Stimulated activated naive CD8-positive, alpha-beta T cell treated with anti-CD3 and anti-CD28 coated beads, Interleukin-15, amount 100 ng/mL, for 72 hours (primary cell): ENCODE measurements at regions not wholly inside any gene's neighbourhood (a gene's known extent, or its start where the extent isn't known, plus 50 kb on each side); places are given as distances from the start of the nearest gene placed in this dataset.
A peak's percentile ranks its signal among the peaks of the same experiment; 100 is the strongest.
"Not testable (repeated sequence)": the region's sequence is repeated elsewhere in the genome, so short reads cannot be mapped to it uniquely, and the experiment has no call there.

Experiments used
- ATAC-seq: fragments of 150-1000 bp; cut with Tn5 transposase; 2 replicates; pipeline ENCODE4 v1.10.0; 2021; ENCODE audit warnings: mild to moderate bottlenecking, moderate library complexity
- DNase-seq, 2 donors: peaks; one replicate each; pipeline ENCODE4 v3.0.0; 2021 to 2022
- H3K27ac Mint-ChIP-seq, 2 donors: one replicate each; pipeline ENCODE4 v1.8.0; 2022; ENCODE audit warnings: mild to moderate bottlenecking in 2 of 2, mixed read lengths in 2 of 2, moderate library complexity in 2 of 2
- H3K27me3 Mint-ChIP-seq: one replicate; pipeline ENCODE4 v1.8.0; 2022; ENCODE audit warnings: mixed read lengths
- H3K4me1 Mint-ChIP-seq: one replicate; pipeline ENCODE4 v1.8.0; 2022; ENCODE audit warnings: mild to moderate bottlenecking, mixed read lengths
- H3K4me3 Mint-ChIP-seq, 2 donors: one replicate each; pipeline ENCODE4 v1.8.0; 2022; ENCODE audit warnings: mild to moderate bottlenecking in 2 of 2, mixed read lengths in 2 of 2, moderate library complexity in 1 of 2
- H3K9me3 Mint-ChIP-seq, 2 donors: one replicate each; pipeline ENCODE4 v1.8.0; 2022; ENCODE audit warnings: mixed read lengths in 2 of 2

DNA sequence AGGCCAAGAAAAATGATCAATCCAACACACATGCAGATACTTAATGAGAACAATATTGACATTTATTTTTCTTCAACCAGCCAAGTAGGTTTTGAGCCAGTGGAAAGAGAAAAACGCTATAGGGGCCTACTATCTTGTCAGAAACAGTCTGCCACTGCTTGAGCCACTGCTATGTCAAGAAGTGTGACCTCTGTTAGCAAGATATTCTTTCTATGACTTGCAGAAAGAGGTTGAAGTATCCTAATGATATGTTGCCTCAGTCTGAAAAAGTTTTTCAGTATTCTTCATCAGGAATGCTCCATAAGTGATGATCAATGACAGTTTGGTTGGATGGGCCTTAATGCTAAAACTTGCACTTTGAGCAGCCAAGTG, 328.4 kb upstream of the KCND2 start:
- no peaks in the 10 kb centered on the region for H3K27me3 Mint-ChIP-seq
- H3K4me3 Mint-ChIP-seq, result no peak overlapping the region
- H3K27ac Mint-ChIP-seq, result no peak overlapping the region
- no peak for DNase-seq
- H3K9me3 Mint-ChIP-seq, result peaks cover 0 to 1% of the 10 kb centered on the region in 2 donors
- H3K4me1 Mint-ChIP-seq, result no peaks in the 10 kb centered on the region
- ATAC-seq, result no peak

DNA sequence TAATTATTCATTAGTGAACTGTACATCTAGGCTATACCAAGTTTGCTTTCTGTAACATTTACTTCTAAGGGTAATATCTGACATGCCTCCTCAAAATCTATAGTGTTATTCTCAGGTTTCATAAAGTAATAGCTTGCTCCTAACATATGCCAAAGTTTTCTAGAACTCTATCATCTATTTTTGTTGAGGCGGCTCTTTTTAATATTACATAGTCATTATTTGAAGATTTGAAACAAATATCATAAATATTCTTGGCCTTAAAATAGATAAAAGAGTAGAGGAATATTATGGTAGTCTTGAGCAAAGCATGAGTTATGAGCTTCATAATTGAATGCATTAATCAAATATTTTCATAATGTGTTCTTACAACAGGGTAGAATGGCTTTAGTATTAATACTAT, 327.2 kb upstream of the KCND2 start:
- no peak for ATAC-seq
- no peak overlapping the region for H3K4me3 Mint-ChIP-seq

GRCh38 chr7:119949053-119949452, 323.9 kb upstream of the KCND2 start:
- Mint-ChIP-seq H3K4me1 (no peaks in the 10 kb centered on the region), H3K27me3 (no peaks in the 10 kb centered on the region), H3K9me3 (peaks cover 0 to 13% of the 10 kb centered on the region in 2 donors), H3K4me3 (no peak overlapping the region), H3K27ac (no peak overlapping the region)
- no peak for DNase-seq
- no peak for ATAC-seq

More for the DNA sequence above, 327.2 kb upstream of the KCND2 start:
- H3K27ac Mint-ChIP-seq, result no peak overlapping the region
- no peak for DNase-seq
- H3K27me3 Mint-ChIP-seq, result no peaks in the 10 kb centered on the region
- no peaks in the 10 kb centered on the region for H3K4me1 Mint-ChIP-seq
- peaks cover 0 to 13% of the 10 kb centered on the region in 2 donors for H3K9me3 Mint-ChIP-seq

DNA sequence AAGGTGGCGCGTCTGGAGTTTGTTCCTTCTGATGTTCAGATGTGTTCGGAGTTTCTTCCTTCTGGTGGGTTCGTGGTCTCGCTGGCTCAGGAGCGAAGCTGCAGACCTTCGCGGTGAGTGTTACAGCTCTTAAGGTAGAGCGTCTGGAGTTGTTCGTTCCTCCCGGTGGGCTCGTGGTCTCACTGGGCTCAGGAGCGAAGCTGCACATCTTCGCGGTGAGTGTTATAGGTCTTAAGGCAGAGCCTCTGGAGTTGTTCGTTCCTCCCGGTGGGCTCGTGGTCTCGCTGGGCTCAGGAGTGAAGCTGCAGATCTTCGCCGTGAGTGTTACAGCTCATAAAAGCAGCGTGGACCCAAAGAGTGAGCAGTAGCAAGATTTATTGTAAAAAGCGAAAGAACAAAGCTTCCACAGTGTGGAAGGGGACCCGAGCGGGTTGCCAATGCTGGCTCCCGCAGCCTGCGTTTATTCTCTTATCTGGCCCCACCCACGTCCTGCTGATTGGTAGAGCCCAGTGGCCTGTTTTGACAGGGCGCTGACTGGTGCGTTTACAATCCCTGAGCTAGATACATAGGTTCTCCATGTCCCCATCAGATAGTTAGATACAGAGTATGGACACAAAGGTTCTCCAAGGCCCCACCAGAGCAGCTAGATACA, 322.5 kb upstream of the KCND2 start:
- H3K27me3 Mint-ChIP-seq, H3K4me3 Mint-ChIP-seq, H3K27ac Mint-ChIP-seq, ATAC-seq, DNase-seq, H3K4me1 Mint-ChIP-seq: not testable (repeated sequence)
- H3K9me3 Mint-ChIP-seq, result peaks cover 0 to 13% of the 10 kb centered on the region in 2 donors

GRCh38 chr7:119951614-119952013, 321.4 kb upstream of the KCND2 start:
- H3K27ac Mint-ChIP-seq, DNase-seq, ATAC-seq, H3K4me1 Mint-ChIP-seq, H3K27me3 Mint-ChIP-seq, H3K4me3 Mint-ChIP-seq: not testable (repeated sequence)
- peaks cover 0 to 13% of the 10 kb centered on the region in 2 donors for H3K9me3 Mint-ChIP-seq

DNA sequence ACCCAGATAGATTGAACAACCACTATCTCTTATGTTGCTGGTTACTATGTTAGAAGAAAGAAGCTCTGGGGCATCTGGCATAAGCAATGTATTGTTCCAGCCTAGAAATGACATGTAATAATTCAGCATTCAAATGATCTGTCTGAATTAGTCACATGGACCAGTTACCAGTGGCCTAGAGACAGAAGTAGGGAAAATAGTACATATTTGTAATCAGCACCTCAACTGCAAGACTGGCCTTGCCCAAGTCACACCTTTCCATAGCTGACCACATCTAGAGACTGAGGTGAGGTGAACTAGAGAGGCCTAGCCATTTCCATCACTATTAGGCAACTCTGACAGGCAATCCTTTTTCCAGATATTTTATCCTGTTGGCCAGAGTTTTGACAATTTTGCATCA, 315.6 kb upstream of the KCND2 start:
- no peak overlapping the region for H3K4me3 Mint-ChIP-seq
- no peak overlapping the region for H3K27ac Mint-ChIP-seq
- no peaks in the 10 kb centered on the region for H3K27me3 Mint-ChIP-seq
- H3K9me3 Mint-ChIP-seq, result no peaks in the 10 kb centered on the region
- no peak for ATAC-seq
- DNase-seq, result no peak
- no peaks in the 10 kb centered on the region for H3K4me1 Mint-ChIP-seq

DNA sequence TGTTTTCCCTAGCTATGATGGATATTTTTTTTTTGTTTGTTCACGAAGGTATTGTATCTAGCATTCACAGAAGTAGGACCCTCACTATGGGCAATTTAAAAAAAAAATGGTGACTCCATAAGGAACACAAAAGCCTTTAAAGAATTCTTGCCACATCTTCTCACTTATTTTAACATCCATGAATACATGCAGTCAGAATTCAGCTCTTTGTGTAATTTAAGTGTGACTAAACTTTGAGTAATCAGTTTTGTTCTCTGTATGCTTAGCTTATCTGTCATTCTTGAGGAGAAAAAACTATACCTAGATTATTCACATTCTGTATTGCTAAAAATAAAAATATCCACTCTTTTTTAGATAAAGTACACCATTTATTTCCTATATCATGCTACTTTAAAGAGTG, 313.2 kb upstream of the KCND2 start:
- H3K27me3 Mint-ChIP-seq, result no peaks in the 10 kb centered on the region
- no peak overlapping the region for H3K27ac Mint-ChIP-seq
- ATAC-seq, result no peak
- H3K4me1 Mint-ChIP-seq, result no peaks in the 10 kb centered on the region
- no peaks in the 10 kb centered on the region for H3K9me3 Mint-ChIP-seq
- no peak overlapping the region for H3K4me3 Mint-ChIP-seq
- DNase-seq, result no peak

DNA sequence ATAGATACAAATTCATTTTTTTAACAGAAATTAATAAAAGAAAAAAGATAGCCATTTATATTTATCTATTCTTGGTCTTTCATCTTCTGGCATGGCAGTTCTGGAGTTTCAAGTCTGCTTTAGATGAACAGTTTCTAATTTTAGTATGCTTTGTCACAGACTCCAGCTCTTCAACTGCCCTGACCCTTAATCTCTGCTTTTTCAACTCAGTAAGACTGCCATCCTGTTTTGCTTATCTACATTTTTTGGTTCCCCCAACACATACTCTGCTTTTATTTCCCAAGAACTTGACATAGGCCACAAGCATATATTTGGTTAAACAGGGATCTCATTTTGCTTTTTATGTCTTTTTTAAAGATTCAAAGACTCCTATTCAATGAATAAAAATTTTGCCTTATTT, 309.3 kb upstream of the KCND2 start:
- no peak overlapping the region for H3K27ac Mint-ChIP-seq
- H3K4me3 Mint-ChIP-seq, result no peak overlapping the region
- no peaks in the 10 kb centered on the region for H3K9me3 Mint-ChIP-seq
- ATAC-seq, result no peak
- no peak for DNase-seq
- no peaks in the 10 kb centered on the region for H3K27me3 Mint-ChIP-seq
- H3K4me1 Mint-ChIP-seq, result no peaks in the 10 kb centered on the region

- Mint-ChIP-seq H3K27ac (no peak overlapping the region), H3K4me1 (no peaks in the 10 kb centered on the region), H3K4me3 (no peak overlapping the region), H3K9me3 (no peaks in the 10 kb centered on the region), H3K27me3 (no peaks in the 10 kb centered on the region)
- DNase-seq, result no peak
- ATAC-seq, result no peak
Observed at GRCh38 chr7:119964065-119964464, 308.9 kb upstream of the KCND2 start.

- Mint-ChIP-seq H3K4me1 (no peaks in the 10 kb centered on the region), H3K9me3 (no peaks in the 10 kb centered on the region), H3K4me3 (no peak overlapping the region), H3K27me3 (no peaks in the 10 kb centered on the region), H3K27ac (no peak overlapping the region)
- ATAC-seq, result no peak
- no peak for DNase-seq
Observed at GRCh38 chr7:119964788-119965542, 308.0 kb upstream of the KCND2 start.

GRCh38 chr7:119967221-119967620, 305.8 kb upstream of the KCND2 start:
- DNase-seq (no peak), ATAC-seq (no peak)
- no peaks in the 10 kb centered on the region for H3K9me3 Mint-ChIP-seq
- no peak overlapping the region for H3K4me3 Mint-ChIP-seq
- no peaks in the 10 kb centered on the region for H3K4me1 Mint-ChIP-seq
- no peak overlapping the region for H3K27ac Mint-ChIP-seq
- H3K27me3 Mint-ChIP-seq, result no peaks in the 10 kb centered on the region

GRCh38 chr7:119968411-119968810, 304.6 kb upstream of the KCND2 start:
- H3K4me1 Mint-ChIP-seq, H3K27ac Mint-ChIP-seq, ATAC-seq, DNase-seq, H3K9me3 Mint-ChIP-seq, H3K4me3 Mint-ChIP-seq, H3K27me3 Mint-ChIP-seq: not testable (repeated sequence)

DNA sequence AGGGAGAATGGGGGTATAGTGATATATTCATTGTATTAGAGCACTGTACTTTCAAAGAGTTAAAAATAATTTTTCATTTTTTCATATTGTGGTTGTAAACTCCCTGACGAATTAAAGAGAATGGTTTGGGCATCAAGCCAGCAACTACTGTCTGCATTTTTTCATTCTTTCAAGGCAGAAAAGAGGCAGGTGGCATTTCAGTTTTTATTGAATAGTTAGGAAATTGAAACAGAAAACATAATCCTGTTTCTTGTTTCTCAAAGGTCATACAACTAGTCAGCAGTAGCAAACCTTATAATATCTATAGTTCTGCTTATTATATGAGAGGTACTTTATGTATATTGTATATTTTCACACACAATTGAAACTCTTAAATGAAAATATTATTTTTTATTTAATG, 303.9 kb upstream of the KCND2 start:
- H3K27ac Mint-ChIP-seq, result no peak overlapping the region
- no peaks in the 10 kb centered on the region for H3K4me1 Mint-ChIP-seq
- no peak overlapping the region for H3K4me3 Mint-ChIP-seq
- H3K9me3 Mint-ChIP-seq, result no peaks in the 10 kb centered on the region
- no peak for DNase-seq
- H3K27me3 Mint-ChIP-seq, result no peaks in the 10 kb centered on the region
- ATAC-seq, result no peak

DNA sequence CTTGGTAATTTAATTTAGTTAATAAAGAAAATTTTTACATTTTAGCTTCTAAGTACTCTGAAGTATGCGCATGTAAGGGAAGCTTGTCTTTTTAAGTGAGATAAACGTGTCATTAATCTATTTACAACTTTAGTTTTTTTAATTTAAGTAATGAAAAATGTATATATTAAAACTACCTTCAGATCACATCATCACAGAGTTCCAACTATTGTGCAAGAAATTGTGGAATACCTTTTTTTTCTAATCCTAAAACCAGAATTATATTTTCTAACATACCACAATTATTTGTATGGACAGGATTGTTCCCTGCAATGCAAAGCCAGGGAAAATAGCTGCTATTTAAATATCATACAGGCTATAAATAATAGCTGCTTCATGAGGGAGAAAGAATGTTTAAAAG, 303.2 kb upstream of the KCND2 start:
- H3K4me3 Mint-ChIP-seq, result no peak overlapping the region
- ATAC-seq (no peak), DNase-seq (no peak)
- no peaks in the 10 kb centered on the region for H3K9me3 Mint-ChIP-seq
- H3K27ac Mint-ChIP-seq, result no peak overlapping the region
- H3K4me1 Mint-ChIP-seq, result no peaks in the 10 kb centered on the region
- H3K27me3 Mint-ChIP-seq, result no peaks in the 10 kb centered on the region

DNA sequence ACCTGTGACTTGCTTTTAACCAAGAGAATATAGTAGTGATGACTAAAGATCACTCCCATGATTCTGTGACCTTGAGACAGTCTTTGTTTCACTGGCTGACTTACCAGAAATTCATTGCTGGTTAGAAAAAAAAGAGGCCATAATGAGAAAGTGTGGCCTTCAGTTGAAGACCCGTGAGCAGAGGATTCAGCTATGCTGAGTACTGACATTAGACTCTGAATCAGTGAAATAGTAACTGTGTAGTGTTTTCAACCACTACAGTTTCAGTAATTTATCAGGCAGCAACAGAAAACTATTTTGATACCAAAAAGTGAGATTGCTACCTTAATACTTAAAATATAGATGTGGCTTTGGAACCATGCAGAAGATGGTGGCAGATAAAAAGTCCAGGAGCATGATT, 298.0 kb upstream of the KCND2 start:
- Mint-ChIP-seq H3K27ac (no peak overlapping the region), H3K4me3 (no peak overlapping the region), H3K27me3 (no peaks in the 10 kb centered on the region), H3K9me3 (peaks cover 0 to 5% of the 10 kb centered on the region in 2 donors), H3K4me1 (no peaks in the 10 kb centered on the region)
- ATAC-seq (no peak), DNase-seq (no peak)

DNA sequence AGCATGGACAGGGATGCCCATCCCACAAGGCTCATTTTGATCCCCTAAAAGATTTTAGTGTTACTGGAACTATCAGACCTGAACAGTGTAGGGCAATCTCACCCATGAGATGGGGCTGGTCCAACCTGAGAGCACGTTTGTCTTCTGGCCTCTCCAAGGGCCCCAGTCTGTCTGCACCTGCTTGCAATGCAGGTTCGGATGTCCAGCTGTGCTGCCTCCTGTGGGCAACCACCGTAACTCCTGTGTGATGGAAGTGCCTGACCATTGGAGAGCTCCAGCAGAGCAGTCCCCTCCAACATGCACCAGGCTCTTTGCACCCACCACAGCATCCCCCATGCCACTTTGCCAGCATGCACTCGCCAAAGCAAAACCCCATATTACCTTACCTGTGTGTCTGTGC, 290.1 kb upstream of the KCND2 start:
- ATAC-seq (peak; percentile 23), DNase-seq (no peak)
- Mint-ChIP-seq H3K27ac (no peak overlapping the region), H3K9me3 (peaks cover 15 to 18% of the 10 kb centered on the region in 2 donors), H3K4me3 (no peak overlapping the region), H3K4me1 (no peaks in the 10 kb centered on the region), H3K27me3 (no peaks in the 10 kb centered on the region)

DNA sequence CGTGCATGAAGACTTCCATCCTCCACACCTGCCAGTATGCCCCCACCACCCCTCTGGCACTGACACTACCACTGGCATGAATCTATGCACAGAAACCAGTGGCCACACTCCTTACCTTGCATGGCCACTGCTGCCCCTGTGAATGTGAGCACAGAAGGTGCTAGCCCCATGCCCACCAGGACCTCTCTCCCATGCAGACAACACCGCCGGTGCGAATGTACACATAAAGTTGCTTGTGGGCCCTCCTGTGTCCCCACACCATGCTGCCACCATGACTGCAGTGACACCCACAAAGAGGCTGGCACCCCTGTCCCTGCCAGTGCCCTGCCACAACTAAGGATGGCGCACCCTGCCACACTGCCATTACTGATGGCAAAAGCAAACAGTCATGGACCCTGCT, 289.5 kb upstream of the KCND2 start:
- Mint-ChIP-seq H3K4me3 (no peak overlapping the region), H3K27me3 (no peaks in the 10 kb centered on the region), H3K4me1 (no peaks in the 10 kb centered on the region), H3K27ac (no peak overlapping the region), H3K9me3 (peaks cover 15 to 18% of the 10 kb centered on the region in 2 donors)
- DNase-seq (no peak), ATAC-seq (peak; percentile 28)
